Upper lobe of right lung (tissue), 1 donor: ENCODE measurements at regions not wholly inside any gene's neighbourhood (a gene's known extent, or its start where the extent isn't known, plus 50 kb on each side); places are given as distances from the start of the nearest gene placed in this dataset.

Experiments
- ATAC-seq: fragments of 200-7000 bp; cut with Tn5 transposase; one replicate; pipeline ENCODE4 v1.9.1; 2020; ENCODE audit warnings: mild to moderate bottlenecking, moderate library complexity
- DNase-seq: peaks from one replicate; pipeline ENCODE4 v3.0.0-alpha.2; 2020
- H3K27ac ChIP-seq: fragments of 200-600 bp; one replicate; pipeline ENCODE4 v1.8.0; 2022
- H3K27me3 ChIP-seq: fragments of 200-600 bp; one replicate; pipeline ENCODE4 v1.8.0; 2022; ENCODE audit warnings: mild to moderate bottlenecking
- H3K36me3 ChIP-seq: fragments of 200-600 bp; one replicate; pipeline ENCODE4 v1.8.0; 2022
- H3K4me1 ChIP-seq: fragments of 200-600 bp; one replicate; pipeline ENCODE4 v1.8.0; 2022
- H3K4me3 ChIP-seq: fragments of 200-600 bp; one replicate; pipeline ENCODE4 v1.8.0; 2022; ENCODE audit warnings: mild to moderate bottlenecking
- H3K9me3 ChIP-seq: fragments of 200-600 bp; one replicate; pipeline ENCODE4 v1.8.0; 2022
- intact Hi-C: fragments of 100-400 bp; cut with DNase I; formaldehyde crosslinking; loops from one replicate; pipeline ENCODE4 v1.11.0; 2022
- TF ChIP-seq, protein P1 (sequence below): fragments of 200-600 bp; IDR thresholded peaks from one replicate; pipeline ENCODE4 v1.8.0; 2022; ENCODE audit warnings: antibody characterized with exemption
- donor health status: DM: no; HTN: yes; CAD: no; lungs with severe emphysema.

DNA sequence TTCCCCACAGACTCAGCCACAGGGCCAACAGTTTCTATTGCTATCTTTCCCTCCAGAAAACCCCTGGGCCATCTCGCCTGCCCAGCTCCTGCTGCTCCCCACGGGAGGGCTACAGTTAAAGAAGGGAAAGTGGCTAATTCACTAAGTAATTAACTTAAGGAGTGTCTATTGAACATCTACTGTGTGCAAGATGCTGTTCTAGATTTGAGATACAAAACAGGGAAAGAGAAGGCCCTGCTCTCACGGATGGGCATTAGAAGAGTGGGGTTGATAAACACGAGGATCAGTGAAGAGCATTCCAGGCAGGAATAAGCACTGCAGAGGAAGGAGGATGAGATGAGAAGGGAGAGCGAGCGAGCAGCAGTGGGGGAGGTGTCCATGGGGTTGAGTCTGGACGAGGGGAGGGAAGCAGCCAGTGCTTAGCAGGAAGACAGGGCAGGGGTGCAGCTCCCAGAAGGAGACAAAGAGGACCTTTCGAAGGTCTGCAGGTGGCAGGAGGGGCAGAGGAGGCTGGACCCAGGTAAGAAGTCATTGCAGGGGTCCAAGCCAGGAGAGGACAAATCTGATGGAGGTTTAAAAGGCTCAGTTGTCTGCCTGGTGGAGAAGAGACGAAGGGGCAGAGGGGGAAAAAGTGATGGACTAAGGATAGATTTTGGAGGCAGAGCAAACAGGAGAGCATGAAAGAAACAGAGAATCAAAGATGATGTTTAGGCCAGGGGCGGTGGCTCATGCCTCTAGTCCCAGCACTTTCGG, 64.7 kb downstream of the KLF15 start:
- intact Hi-C loops, result no loop called here
- ATAC-seq (no peak), DNase-seq (no peak)
- Histone ChIP-seq H3K36me3 (no peaks in the 10 kb centered on the region), H3K27ac (no peak overlapping the region), H3K4me3 (no peak overlapping the region), H3K27me3 (peaks cover 3% of the 10 kb centered on the region), H3K4me1 (peaks cover 23% of the 10 kb centered on the region), H3K9me3 (no peaks in the 10 kb centered on the region)
- TF ChIP-seq, protein P1, sequence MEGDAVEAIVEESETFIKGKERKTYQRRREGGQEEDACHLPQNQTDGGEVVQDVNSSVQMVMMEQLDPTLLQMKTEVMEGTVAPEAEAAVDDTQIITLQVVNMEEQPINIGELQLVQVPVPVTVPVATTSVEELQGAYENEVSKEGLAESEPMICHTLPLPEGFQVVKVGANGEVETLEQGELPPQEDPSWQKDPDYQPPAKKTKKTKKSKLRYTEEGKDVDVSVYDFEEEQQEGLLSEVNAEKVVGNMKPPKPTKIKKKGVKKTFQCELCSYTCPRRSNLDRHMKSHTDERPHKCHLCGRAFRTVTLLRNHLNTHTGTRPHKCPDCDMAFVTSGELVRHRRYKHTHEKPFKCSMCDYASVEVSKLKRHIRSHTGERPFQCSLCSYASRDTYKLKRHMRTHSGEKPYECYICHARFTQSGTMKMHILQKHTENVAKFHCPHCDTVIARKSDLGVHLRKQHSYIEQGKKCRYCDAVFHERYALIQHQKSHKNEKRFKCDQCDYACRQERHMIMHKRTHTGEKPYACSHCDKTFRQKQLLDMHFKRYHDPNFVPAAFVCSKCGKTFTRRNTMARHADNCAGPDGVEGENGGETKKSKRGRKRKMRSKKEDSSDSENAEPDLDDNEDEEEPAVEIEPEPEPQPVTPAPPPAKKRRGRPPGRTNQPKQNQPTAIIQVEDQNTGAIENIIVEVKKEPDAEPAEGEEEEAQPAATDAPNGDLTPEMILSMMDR, result no peak

GRCh38 chr3:126291537-126291936, 65.7 kb downstream of the KLF15 start:
- H3K36me3 ChIP-seq, result no peaks in the 10 kb centered on the region
- no peak for ATAC-seq
- H3K27ac ChIP-seq, result no peak overlapping the region
- H3K4me1 ChIP-seq, result peaks cover 33% of the 10 kb centered on the region
- H3K9me3 ChIP-seq, result no peaks in the 10 kb centered on the region
- H3K27me3 ChIP-seq, result peaks cover 3% of the 10 kb centered on the region
- no peak for DNase-seq
- H3K4me3 ChIP-seq, result no peak overlapping the region
- TF ChIP-seq, protein P1, result no peak
- intact Hi-C loops, result no loop called here

- ATAC-seq (no peak), DNase-seq (no peak)
- H3K4me3 ChIP-seq, result no peak overlapping the region
- H3K27ac ChIP-seq, result no peak overlapping the region
- no peaks in the 10 kb centered on the region for H3K36me3 ChIP-seq
- H3K4me1 ChIP-seq, result peaks cover 34% of the 10 kb centered on the region
- no peaks in the 10 kb centered on the region for H3K9me3 ChIP-seq
- TF ChIP-seq, protein P1, result no peak
- peaks cover 3% of the 10 kb centered on the region for H3K27me3 ChIP-seq
- intact Hi-C loops, result no loop called here
These were observed 66.1 kb downstream of the KLF15 start for GRCh38 chr3:126291061-126291460.

DNA sequence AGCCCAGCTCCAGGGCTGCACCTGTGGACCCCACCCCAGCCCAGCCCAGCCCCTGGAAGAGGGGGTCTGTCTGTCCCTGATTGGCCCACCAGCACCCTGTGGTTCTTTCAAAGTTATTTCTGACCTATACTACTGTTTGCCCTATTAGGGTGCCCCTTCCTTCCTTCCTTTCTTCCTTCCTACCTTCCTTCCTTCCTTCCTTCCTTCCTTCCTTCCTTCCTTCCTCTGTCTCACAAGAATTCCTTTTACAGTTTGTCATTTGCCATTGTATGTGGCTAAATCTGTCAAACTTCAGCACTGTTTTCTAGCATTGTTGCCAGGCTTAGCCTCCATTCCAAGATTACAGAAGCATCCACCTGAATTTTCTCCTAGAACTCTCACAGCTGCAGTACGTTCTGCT, 66.9 kb downstream of the KLF15 start:
- Histone ChIP-seq H3K27me3 (peaks cover 3% of the 10 kb centered on the region), H3K4me3 (no peak overlapping the region), H3K9me3 (no peaks in the 10 kb centered on the region), H3K4me1 (peaks cover 34% of the 10 kb centered on the region), H3K27ac (no peak overlapping the region), H3K36me3 (no peaks in the 10 kb centered on the region)
- DNase-seq (no peak), ATAC-seq (no peak)
- intact Hi-C loops, result no loop called here
- TF ChIP-seq, protein P1, result no peak

DNA sequence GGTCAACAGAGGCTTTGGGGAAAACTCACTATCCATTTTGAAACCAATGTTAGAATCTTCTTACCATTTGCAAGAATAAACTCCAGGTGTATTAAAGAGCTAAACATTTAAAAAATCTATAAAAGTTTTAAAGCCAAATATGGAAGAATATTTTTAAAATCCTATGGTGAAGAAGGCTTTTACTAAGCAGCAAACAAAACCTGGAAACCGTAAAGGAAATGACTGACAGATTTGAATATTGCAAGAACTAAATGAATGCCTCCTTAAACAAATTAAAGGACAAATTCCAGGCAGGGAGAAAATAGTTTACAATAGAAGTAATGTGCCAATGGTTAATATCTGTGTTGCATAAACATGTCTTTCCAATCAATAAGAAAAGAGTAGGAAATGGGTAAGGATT, 68.1 kb downstream of the KLF15 start:
- Histone ChIP-seq H3K27me3 (peaks cover 3% of the 10 kb centered on the region), H3K9me3 (no peaks in the 10 kb centered on the region), H3K4me3 (no peak overlapping the region), H3K4me1 (peaks cover 33% of the 10 kb centered on the region), H3K27ac (no peak overlapping the region), H3K36me3 (no peaks in the 10 kb centered on the region)
- no peak for DNase-seq
- TF ChIP-seq, protein P1, result no peak
- intact Hi-C loops, result no loop called here
- ATAC-seq, result no peak
